Thyroid gland (tissue), 4 donors: ENCODE measurements at regions not wholly inside any gene's neighbourhood (a gene's known extent, or its start where the extent isn't known, plus 50 kb on each side); places are given as distances from the start of the nearest gene placed in this dataset.

Experiments
- CTCF ChIP-seq, 6 experiments: fragments of 200-600 bp in 3 of 6; fragments of 450-650 bp in 3 of 6; sonication (generic) in 3 of 6; IDR thresholded peaks; one replicate each; pipeline ENCODE4 v1.5.1; 2016 to 2019; ENCODE audit warnings: antibody characterized with exemption in 6 of 6, mild to moderate bottlenecking in 2 of 6, inconsistent platforms in 1 of 6, moderate library complexity in 1 of 6
- POLR2A ChIP-seq, 2 donors: fragments of 450-650 bp; IDR thresholded peaks; one replicate each; pipeline ENCODE4 v1.6.1; 2017; ENCODE audit warnings: antibody characterized with exemption in 2 of 2, mild to moderate bottlenecking in 2 of 2, moderate library complexity in 1 of 2

- no peak for TF ChIP-seq CTCF (IDR thresholded peaks at IDR 0.05)
- no peak for TF ChIP-seq POLR2A (IDR thresholded peaks at IDR 0.05)
Observed at GRCh38 chr5:116370886-116371285, 203.7 kb downstream of the SEMA6A start.
